NCI-H2171 treated with DMSO at 0.1 percent for 48 hours (cell line): ENCODE measurements at regions not wholly inside any gene's neighbourhood (a gene's known extent, or its start where the extent isn't known, plus 50 kb on each side); places are given as distances from the start of the nearest gene placed in this dataset.

Experiments
- DNase-seq: peaks from one replicate; lab custom pipeline; 2025; lab: John Stamatoyannopoulos, UW

DNA sequence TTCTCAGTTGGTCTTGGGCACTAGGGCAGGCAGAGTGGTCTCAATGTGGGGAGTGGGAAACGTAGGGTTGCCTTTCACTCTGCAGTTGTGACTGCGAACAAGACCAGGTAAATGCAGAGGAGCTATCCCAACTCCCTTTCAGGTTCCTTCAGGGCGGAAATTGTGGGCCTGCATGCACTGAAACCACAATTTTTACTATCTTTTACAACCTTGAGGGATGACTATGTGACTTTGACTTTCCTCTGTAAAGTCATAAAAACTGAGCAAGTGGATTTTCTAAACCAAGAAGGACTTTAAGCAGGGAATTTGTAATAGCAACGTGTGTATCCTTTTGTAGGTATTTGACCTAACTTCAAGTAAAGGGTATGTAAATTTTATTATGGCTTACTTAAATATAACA, 171.4 kb upstream of the CADPS start:
- no peak for DNase-seq

DNA sequence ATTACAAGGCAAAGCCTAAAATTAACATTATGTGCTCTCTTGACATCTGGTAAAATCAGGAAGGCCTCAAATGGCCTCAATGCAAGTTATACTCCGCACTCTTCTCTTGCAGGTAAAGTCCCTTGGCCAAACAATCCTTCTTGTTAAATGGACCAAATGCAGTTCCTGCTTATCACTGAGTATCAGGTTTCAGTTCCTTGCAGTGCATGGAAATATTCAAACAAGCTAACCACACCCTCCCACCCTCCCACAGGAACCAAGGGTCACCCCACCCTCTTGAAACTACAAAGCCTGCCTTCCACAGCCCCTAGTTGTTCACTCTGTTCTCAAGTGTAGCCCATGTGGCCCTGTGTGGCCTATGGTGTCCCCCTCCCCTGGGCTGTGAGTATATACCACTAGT, 171.9 kb upstream of the CADPS start:
- DNase-seq: no peak

- no peak for DNase-seq
Measured at GRCh38 chr3:63048367-63049326, 173.4 kb upstream of the CADPS start.

DNA sequence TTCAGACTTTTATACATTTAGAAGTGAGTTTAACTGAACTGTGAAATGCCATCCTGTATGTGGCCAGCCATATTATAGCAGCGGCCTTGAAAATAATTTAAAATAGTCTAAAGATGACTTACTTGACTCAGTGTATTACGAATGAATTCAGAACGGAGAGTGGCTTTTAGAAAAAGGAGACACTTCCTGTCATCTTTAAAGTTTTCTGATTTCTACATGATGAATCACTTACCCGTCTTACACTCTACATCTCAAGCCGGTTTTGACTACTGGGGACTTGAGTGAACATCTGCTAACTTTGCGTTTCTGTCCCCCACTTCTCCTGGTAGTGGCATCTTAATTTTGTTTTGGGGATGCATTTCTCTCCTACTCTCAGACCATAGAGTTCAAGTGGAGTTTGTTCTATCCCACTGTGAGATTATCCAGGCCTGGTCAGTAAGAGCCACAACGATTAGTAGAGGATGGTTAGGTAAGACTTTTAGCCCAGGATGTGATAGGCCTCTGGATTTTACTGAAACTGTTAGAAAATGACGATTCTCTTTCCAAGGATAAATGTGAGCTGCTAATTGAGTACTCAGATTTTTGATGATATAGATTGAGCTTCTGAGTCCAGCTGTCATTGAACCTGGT, 175.4 kb upstream of the CADPS start:
- DNase-seq: no peak

- DNase-seq: no peak
Measured at GRCh38 chr3:63051920-63052319, 176.7 kb upstream of the CADPS start.

DNA sequence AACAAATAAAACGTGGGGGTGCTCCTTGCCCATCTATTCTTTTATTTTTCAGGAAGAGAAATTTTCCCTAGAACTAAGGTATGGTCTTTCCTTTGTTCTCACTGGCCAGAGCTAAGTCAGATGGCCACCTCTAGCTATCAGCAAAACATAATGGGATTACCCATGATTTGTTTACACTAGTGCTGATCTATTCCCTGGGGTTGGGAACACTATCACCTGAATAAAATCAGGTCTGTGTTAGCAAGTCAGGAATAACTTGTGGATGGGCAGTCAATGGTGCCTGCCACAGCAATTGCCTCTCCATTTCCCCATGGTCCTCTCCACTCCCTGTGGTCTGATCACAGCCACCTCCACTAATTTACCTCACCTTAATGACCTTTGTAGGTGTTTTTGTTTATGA, 181.7 kb upstream of the CADPS start:
- DNase-seq: no peak

- DNase-seq: no peak
Measured at GRCh38 chr3:63060412-63060811, 185.2 kb upstream of the CADPS start.

DNA sequence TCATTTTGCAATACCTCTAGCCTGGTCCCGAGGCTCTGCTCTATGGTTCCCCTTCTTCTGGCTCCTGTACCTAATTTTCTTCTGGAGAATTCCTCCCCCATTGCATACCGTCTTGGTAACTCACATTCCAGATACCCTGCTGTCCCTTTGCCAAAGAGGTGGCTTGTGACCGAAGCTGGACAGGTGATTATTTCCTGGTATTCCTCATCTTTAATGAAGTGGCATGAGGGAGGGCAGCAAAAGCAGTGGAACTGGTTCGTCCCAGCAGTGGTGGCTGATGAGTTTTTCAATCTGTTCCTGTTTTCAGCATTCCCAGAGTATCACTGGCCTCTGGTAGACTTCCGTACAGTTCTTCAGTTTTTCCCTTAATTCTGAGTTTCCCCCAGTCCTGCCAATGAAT, 186.2 kb upstream of the CADPS start:
- no peak for DNase-seq

- DNase-seq: no peak
Measured at GRCh38 chr3:63064209-63064755, 189.1 kb upstream of the CADPS start.

DNA sequence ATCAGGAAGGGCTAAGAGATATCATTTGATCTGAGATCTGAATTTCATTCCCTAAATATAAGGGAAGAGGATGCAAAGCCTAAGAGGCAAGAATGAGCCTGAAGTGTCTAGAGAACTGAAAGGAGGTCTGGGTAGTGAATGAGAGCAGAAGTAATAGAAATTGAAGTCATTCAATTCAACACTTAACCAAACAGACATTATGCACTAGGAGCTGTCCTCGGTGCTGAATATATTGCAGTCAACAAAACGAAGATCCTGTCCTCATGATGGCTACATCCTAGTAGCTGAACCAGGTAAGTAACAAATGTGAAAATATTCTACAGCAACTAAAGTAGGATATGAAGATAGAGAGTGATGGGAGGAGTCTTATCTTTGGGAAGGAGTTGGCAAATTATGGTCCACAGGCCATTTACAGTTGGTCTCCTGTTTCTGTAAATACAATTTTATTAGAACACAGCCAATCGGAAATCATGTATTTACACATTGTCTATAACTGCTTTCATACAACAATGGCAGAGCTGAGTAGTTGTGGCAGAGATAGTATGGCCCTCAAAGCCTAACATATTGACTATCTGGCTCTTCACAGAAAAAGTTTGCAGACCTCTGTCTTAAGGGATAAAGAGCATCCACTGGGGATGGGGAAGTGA, 192.9 kb upstream of the CADPS start:
- no peak for DNase-seq

DNA sequence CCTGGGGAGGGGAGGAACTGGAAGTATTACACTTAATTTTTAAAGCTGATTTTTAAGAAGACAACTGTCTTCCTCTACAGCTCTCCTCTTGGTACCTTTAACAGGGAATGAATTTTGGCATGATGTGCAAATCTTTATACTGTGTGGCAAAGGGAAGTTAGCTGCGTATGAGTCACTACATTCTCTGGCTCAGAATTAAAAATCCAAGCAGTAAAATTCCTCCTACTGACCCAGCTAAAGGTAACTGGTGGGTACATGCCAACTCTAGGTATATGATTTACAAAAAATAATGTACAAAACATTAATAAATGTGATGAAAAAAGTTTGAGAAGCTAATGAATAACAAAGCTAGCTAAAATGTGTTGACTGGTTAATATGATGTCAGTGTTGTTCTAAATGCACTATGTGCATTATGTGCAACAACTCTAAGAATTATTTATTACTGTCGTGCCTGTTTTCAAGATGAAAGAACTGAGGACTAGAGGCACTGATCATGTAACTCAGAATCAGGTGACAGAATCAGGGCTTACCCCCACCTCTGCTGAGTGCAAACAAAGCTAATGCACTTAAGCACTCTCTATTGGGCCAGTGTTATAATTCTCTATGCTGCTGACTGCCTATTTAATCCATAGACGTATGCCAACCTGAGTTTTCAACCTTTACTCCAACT, 194.7 kb upstream of the CADPS start:
- no peak for DNase-seq

GRCh38 chr3:63070476-63070810, 195.2 kb upstream of the CADPS start:
- DNase-seq: no peak

- no peak for DNase-seq
Measured at GRCh38 chr3:63076357-63076756, 201.1 kb upstream of the CADPS start.

GRCh38 chr3:63086190-63086589, 191.9 kb upstream of the SYNPR start:
- DNase-seq: no peak

DNA sequence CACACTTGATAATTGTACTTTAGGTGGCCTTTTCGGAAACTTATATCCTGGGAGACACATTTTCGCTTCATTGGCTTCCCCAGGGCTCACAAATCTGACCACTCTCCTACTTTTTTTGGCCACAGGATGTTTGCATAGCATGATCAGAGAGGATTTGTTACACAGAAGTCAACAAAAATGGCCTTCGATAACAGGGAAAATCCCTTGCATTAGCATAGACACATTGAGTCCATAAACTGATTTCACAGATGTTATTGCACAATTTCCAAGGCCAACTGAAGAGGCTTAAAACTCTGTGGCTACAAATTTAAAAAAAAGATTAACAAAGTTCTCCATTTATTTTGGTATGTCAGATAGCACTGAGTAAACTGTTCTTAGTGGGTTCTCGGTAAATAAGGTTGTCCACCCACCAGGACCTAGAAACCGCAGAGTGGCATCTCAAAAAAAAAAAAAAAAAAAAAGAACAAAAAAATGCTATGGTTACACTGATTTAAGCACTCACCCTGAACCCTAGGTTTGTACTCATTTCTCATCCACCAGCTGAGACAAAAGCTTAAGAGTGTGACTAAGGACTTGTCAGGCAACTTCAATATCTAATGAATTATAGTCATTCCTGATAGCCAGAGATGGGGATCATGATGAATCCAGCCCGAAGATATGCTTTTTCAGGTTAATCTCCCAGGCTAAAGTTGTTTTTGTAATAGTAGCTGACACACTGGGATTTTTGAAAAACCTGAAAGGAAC, 188.9 kb upstream of the SYNPR start:
- DNase-seq: no peak

GRCh38 chr3:63089751-63090132, 188.4 kb upstream of the SYNPR start:
- no peak for DNase-seq

GRCh38 chr3:63090656-63091055, 187.5 kb upstream of the SYNPR start:
- DNase-seq: no peak

DNA sequence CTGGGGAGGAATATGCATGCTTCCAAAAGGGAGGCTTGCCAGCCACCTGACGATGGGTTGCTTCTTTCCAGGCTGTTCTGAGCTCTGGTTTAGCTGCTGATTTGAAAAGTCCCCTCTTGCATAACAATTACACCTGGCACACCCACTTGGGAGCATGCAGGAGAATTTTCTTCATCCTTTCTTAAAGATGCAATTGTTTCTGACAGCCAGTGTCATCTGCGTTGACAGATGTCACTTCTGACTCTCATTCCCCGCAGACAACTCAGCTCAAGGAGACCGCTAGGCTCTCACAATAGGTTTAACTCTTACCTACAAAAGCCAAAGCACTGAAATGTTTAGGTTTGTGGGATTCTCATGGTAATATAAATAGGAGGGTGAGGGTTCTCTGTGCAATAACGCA, 185.6 kb upstream of the SYNPR start:
- DNase-seq: peak; percentile 6

- no peak for DNase-seq
Measured at GRCh38 chr3:63094642-63095408, 183.3 kb upstream of the SYNPR start.

GRCh38 chr3:63096248-63097058, 181.7 kb upstream of the SYNPR start:
- no peak for DNase-seq
